H1 (cell line): ENCODE measurements at regions not wholly inside any gene's neighbourhood (a gene's known extent, or its start where the extent isn't known, plus 50 kb on each side); places are given as distances from the start of the nearest gene placed in this dataset.
"Not testable (repeated sequence)": the region's sequence is repeated elsewhere in the genome, so short reads cannot be mapped to it uniquely, and the experiment has no call there.

Experiments
- CTCF ChIA-PET: fragments of 300-600 bp; sonication (Branson Sonifier 250); formaldehyde crosslinking; loops from one replicate; lab custom pipeline; 2021; ENCODE audit not compliant: partially characterized antibody; lab: Charles Lee
- POLR2A ChIA-PET: fragments of 300-600 bp; sonication (Branson Sonifier 250); formaldehyde crosslinking; loops from one replicate; lab custom pipeline; 2021; ENCODE audit warnings: inconsistent platforms; ENCODE audit not compliant: partially characterized antibody; lab: Charles Lee
- DNase-seq, 2 experiments: peaks; one replicate each; pipeline versions ENCODE4 v3.0.0 to v3.0.0-alpha.2; 2010 to 2022; ENCODE audit warnings: low spot score in 2 of 2, low read depth in 1 of 2, mixed read lengths in 1 of 2
- FAIRE-seq: peaks from 2 replicates; lab custom pipeline; 2011; peaks lifted over from hg19 to GRCh38; lab: Jason Lieb, UNC
- H2AFZ ChIP-seq: 2 replicates; pipeline ENCODE4 v1.8.1; 2012; ENCODE audit warnings: low read length, inconsistent platforms
- H2AK5ac ChIP-seq: 2 replicates; pipeline ENCODE4 v1.6.1; 2013; ENCODE audit warnings: low read depth, low read length
- H2BK120ac ChIP-seq: replicated peaks from 2 replicates; pipeline ENCODE3; 2013; ENCODE audit warnings: low read depth, low read length, inconsistent platforms
- H2BK12ac ChIP-seq: 2 replicates; pipeline ENCODE4 v1.6.1; 2013; ENCODE audit warnings: low read depth, low read length
- H2BK15ac ChIP-seq: 2 replicates; pipeline ENCODE4 v1.6.1; 2013; ENCODE audit warnings: low read length
- H2BK20ac ChIP-seq: 2 replicates; pipeline ENCODE4 v1.6.1; 2013; ENCODE audit warnings: low read length
- H2BK5ac ChIP-seq: 2 replicates; pipeline ENCODE4 v1.6.1; 2013; ENCODE audit warnings: low read depth, low read length
- H3K14ac ChIP-seq: 2 replicates; pipeline ENCODE4 v1.6.1; 2013; ENCODE audit warnings: inconsistent platforms; ENCODE audit not compliant: insufficient read length
- H3K18ac ChIP-seq: 2 replicates; pipeline ENCODE4 v1.6.1; 2013; ENCODE audit warnings: low read length; ENCODE audit errors: extremely low read depth
- H3K23ac ChIP-seq: 2 replicates; pipeline ENCODE4 v1.6.1; 2013; ENCODE audit warnings: inconsistent platforms; ENCODE audit not compliant: insufficient read length
- H3K23me2 ChIP-seq: 2 replicates; pipeline ENCODE4 v1.6.1; 2013; ENCODE audit warnings: low read depth, low read length
- H3K27ac ChIP-seq: 2 replicates; pipeline ENCODE4 v1.6.1; 2011; ENCODE audit warnings: low read depth, low read length, inconsistent platforms
- H3K27me3 ChIP-seq, 4 experiments: replicated peaks in 1 of 4; 1 replicate in 1 of 4; 2 replicates in 3 of 4; pipeline versions ENCODE4 v1.6.1 to v1.8.1; 2011 to 2013; ENCODE audit warnings: low read length in 3 of 4, mild to moderate bottlenecking in 3 of 4, inconsistent platforms in 2 of 4, mixed read lengths in 2 of 4, moderate library complexity in 1 of 4; ENCODE audit not compliant: control insufficient read depth in 3 of 4, insufficient read depth in 3 of 4; ENCODE audit errors: extremely low read depth in 1 of 4
- H3K36me3 ChIP-seq, 4 experiments: 2 replicates each; pipeline versions ENCODE4 v1.6.1 to v1.8.1; 2011 to 2013; ENCODE audit warnings: mild to moderate bottlenecking in 4 of 4, low read length in 3 of 4, moderate library complexity in 2 of 4, control low read depth in 1 of 4, inconsistent platforms in 1 of 4; ENCODE audit not compliant: insufficient read depth in 4 of 4, control insufficient read depth in 2 of 4
- H3K4ac ChIP-seq: replicated peaks from 2 replicates; pipeline ENCODE3; 2013; ENCODE audit warnings: low read length, low read depth, mixed read lengths, inconsistent platforms; ENCODE audit not compliant: insufficient read length
- H3K4me1 ChIP-seq, 4 experiments: replicated peaks in 1 of 4; 1 replicate in 1 of 4; 2 replicates in 3 of 4; pipeline versions ENCODE4 v1.6.1 to v1.8.1; 2011 to 2013; ENCODE audit warnings: low read length in 3 of 4, inconsistent platforms in 2 of 4, mixed read lengths in 1 of 4; ENCODE audit not compliant: insufficient read depth in 4 of 4, control insufficient read depth in 3 of 4
- H3K4me2 ChIP-seq, 2 experiments: 2 replicates each; pipeline versions ENCODE4 v1.6.1 to v1.8.1; 2011 to 2013; ENCODE audit warnings: low read depth in 2 of 2, low read length in 2 of 2, control low read depth in 1 of 2, inconsistent platforms in 1 of 2, mild to moderate bottlenecking in 1 of 2; ENCODE audit not compliant: insufficient read depth in 1 of 2
- H3K4me3 ChIP-seq, 4 experiments: fragments of 200-600, 300-600 bp in 1 of 4; sonication (generic), shearing (Covaris generic), sonication (Bioruptor Twin) in 1 of 4; 2 replicates each; pipeline versions ENCODE4 v1.5.1 to v1.8.1; 2011 to 2016; ENCODE audit warnings: low read length in 4 of 4, low read depth in 3 of 4, control low read depth in 2 of 4, inconsistent platforms in 2 of 4, mild to moderate bottlenecking in 2 of 4, mixed read lengths in 1 of 4, moderate library complexity in 1 of 4; ENCODE audit not compliant: insufficient read depth in 2 of 4; ENCODE audit errors: extremely low read depth in 1 of 4
- H3K56ac ChIP-seq: replicated peaks from 2 replicates; pipeline ENCODE3; 2013; ENCODE audit warnings: low read depth, mild to moderate bottlenecking, mixed read lengths, low read length, inconsistent platforms; ENCODE audit not compliant: insufficient read length
- H3K79me1 ChIP-seq: 2 replicates; pipeline ENCODE4 v1.6.1; 2013; ENCODE audit warnings: low read depth, low read length, control low read depth
- H3K79me2 ChIP-seq, 2 experiments: 2 replicates each; pipeline versions ENCODE4 v1.6.1 to v1.8.1; 2012 to 2013; ENCODE audit warnings: low read length in 2 of 2, mild to moderate bottlenecking in 2 of 2, inconsistent platforms in 1 of 2; ENCODE audit not compliant: insufficient read depth in 2 of 2, control insufficient read depth in 1 of 2
- H3K9ac ChIP-seq, 4 experiments: replicated peaks in 1 of 4; 1 replicate in 1 of 4; 2 replicates in 3 of 4; pipeline versions ENCODE4 v1.6.1 to v1.8.1; 2011 to 2013; ENCODE audit warnings: low read depth in 3 of 4, low read length in 3 of 4, control low read depth in 2 of 4, mild to moderate bottlenecking in 2 of 4, moderate library complexity in 2 of 4, inconsistent platforms in 1 of 4; ENCODE audit errors: extremely low read depth in 1 of 4
- H3K9me3 ChIP-seq, 2 experiments: 2 replicates each; pipeline versions ENCODE4 v1.6.1 to v1.8.1; 2012 to 2013; ENCODE audit warnings: mild to moderate bottlenecking in 2 of 2, moderate library complexity in 2 of 2, control low read depth in 1 of 2, inconsistent platforms in 1 of 2, low read depth in 1 of 2, low read length in 1 of 2, mixed read lengths in 1 of 2; ENCODE audit not compliant: insufficient read depth in 2 of 2
- H4K20me1 ChIP-seq, 2 experiments: replicated peaks in 1 of 2; 2 replicates each; pipeline versions ENCODE3 to v1.8.1; 2011 to 2013; ENCODE audit warnings: inconsistent platforms in 2 of 2, low read length in 2 of 2, mild to moderate bottlenecking in 1 of 2; ENCODE audit not compliant: insufficient read depth in 2 of 2, control insufficient read depth in 1 of 2
- H4K5ac ChIP-seq: 2 replicates; pipeline ENCODE4 v1.6.1; 2013; ENCODE audit warnings: low read length, low read depth, mixed read lengths, inconsistent platforms; ENCODE audit not compliant: insufficient read length
- H4K8ac ChIP-seq: 2 replicates; pipeline ENCODE4 v1.8.0; 2013; ENCODE audit warnings: mild to moderate bottlenecking, moderate library complexity, low read length, inconsistent platforms; ENCODE audit not compliant: insufficient read depth; ENCODE audit errors: extremely low read depth
- H4K91ac ChIP-seq: replicated peaks from 2 replicates; pipeline ENCODE3; 2013; ENCODE audit warnings: low read length, mixed read lengths, inconsistent platforms; ENCODE audit not compliant: insufficient read length
- BACH1 ChIP-seq: IDR thresholded peaks from 2 replicates; pipeline ENCODE4 v1.6.1; 2012; ENCODE audit warnings: low read length, improper control_type of control experiment
- MAFK ChIP-seq: IDR thresholded peaks from 2 replicates; pipeline ENCODE4 v1.6.1; 2012; ENCODE audit warnings: low read depth, mild to moderate bottlenecking, improper control_type of control experiment, low read length
- WGBS, 2 experiments: shearing (Covaris generic) in 1 of 2; methylation state at CpG; one replicate each; pipeline versions ENCODE4 v1.1.6 to v1.1.7; 2013 to 2015; ENCODE audit warnings: low lambda C conversion rate in 2 of 2, mixed read lengths in 2 of 2, inconsistent platforms in 1 of 2, low coverage in 1 of 2, missing lambda C conversion rate in 1 of 2; ENCODE audit not compliant: insufficient replicate concordance in 2 of 2, insufficient coverage in 1 of 2, insufficient read length in 1 of 2; ENCODE audit errors: extremely low coverage in 1 of 2, missing lambda C conversion rate in 1 of 2; 5-methylcytosine and 5-hydroxymethylcytosine counted together

- CTCF ChIA-PET = not testable (repeated sequence)
Observed at GRCh38 chr18:11361862-11362261, 212.5 kb upstream of the PIEZO2 start.

More at GRCh38 chr18:11361862-11362261, 212.5 kb upstream of the PIEZO2 start:
- H3K4me3 ChIP-seq = not testable (repeated sequence)
- TF ChIP-seq BACH1 (peak; percentile 81), MAFK (peak; percentile 48; the same call in 1 of the 2 replicates)
- TF ChIP-seq, all 59 proteins: peak for 2; not testable (repeated sequence) for 57
- not testable (repeated sequence) for FAIRE-seq, H3K9ac ChIP-seq, H2BK20ac ChIP-seq, H3K27ac ChIP-seq, H3K79me1 ChIP-seq, H4K20me1 ChIP-seq, H2BK15ac ChIP-seq, H3K36me3 ChIP-seq, H2BK5ac ChIP-seq, H3K14ac ChIP-seq, H3K23me2 ChIP-seq, H3K79me2 ChIP-seq, H4K8ac ChIP-seq, H2BK120ac ChIP-seq, H3K23ac ChIP-seq, H3K18ac ChIP-seq, H3K9me3 ChIP-seq, H3K56ac ChIP-seq, H3K4me2 ChIP-seq, H4K91ac ChIP-seq, DNase-seq, H3K4me1 ChIP-seq, H2BK12ac ChIP-seq, H2AK5ac ChIP-seq, H3K27me3 ChIP-seq, H2AFZ ChIP-seq, H4K5ac ChIP-seq, H3K4ac ChIP-seq
- 83% methylated on average over 6 of the region's 6 CpGs; no CpG with 5 or more reads in 1 of the 2 experiments for WGBS, 2 experiments
- POLR2A ChIA-PET = interaction anchor here (0.6 kb wide), 1 partner anchor 197 kb away, joined by 4 read pairs; no protein-coding TSS in a partner anchor
